C4-2B (cell line): ENCODE measurements at regions not wholly inside any gene's neighbourhood (a gene's known extent, or its start where the extent isn't known, plus 50 kb on each side); places are given as distances from the start of the nearest gene placed in this dataset.

Experiments
- ZFX ChIP-seq: fragments of 450-650 bp; IDR thresholded peaks from 2 replicates; pipeline ENCODE4 v1.6.1; 2017
- TF ChIP-seq, protein P1 (sequence below): fragments of 450-650 bp; conservative IDR thresholded peaks from 2 replicates; pipeline ENCODE4 v1.5.1; 2017; ENCODE audit warnings: mild to moderate bottlenecking

GRCh38 chr11:35084817-35085440, 54.0 kb upstream of the CD44 start:
- TF ChIP-seq, protein P1, sequence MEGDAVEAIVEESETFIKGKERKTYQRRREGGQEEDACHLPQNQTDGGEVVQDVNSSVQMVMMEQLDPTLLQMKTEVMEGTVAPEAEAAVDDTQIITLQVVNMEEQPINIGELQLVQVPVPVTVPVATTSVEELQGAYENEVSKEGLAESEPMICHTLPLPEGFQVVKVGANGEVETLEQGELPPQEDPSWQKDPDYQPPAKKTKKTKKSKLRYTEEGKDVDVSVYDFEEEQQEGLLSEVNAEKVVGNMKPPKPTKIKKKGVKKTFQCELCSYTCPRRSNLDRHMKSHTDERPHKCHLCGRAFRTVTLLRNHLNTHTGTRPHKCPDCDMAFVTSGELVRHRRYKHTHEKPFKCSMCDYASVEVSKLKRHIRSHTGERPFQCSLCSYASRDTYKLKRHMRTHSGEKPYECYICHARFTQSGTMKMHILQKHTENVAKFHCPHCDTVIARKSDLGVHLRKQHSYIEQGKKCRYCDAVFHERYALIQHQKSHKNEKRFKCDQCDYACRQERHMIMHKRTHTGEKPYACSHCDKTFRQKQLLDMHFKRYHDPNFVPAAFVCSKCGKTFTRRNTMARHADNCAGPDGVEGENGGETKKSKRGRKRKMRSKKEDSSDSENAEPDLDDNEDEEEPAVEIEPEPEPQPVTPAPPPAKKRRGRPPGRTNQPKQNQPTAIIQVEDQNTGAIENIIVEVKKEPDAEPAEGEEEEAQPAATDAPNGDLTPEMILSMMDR = no peak
- TF ChIP-seq ZFX = no peak
